ENCODE measurements at regions not wholly inside any gene's neighbourhood (a gene's known extent, or its start where the extent isn't known, plus 50 kb on each side); places are given as distances from the start of the nearest gene placed in this dataset.
"Not testable (repeated sequence)": the region's sequence is repeated elsewhere in the genome, so short reads cannot be mapped to it uniquely, and the experiment has no call there.

- DNase-seq (ENCODE audit: low spot score): no peak
These were observed 660.6 kb upstream of the CHD1 start for GRCh38 chr5:99589424-99589823.

GRCh38 chr5:99587983-99588382 is 659.2 kb upstream of the CHD1 start:
- DNase-seq (ENCODE audit: low spot score): no peak

DNA sequence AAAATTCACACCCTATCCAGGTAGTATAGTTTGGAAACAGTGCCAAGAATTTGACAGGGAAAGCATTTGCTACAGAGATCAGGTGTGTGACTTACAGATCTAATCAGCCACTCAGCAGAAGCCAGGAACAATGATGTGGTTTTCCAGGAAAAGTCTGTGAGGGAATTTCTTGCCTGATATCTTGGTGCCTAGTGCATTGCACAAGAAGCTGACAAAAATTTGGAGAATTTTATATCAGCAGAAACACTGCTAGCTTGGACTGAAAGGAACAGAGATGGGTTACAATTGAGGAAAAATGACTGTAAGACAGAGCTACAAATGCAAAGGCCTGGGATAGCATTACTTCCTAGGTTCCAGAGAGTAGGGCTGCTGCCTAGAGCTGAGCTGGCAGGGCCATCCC is 658.1 kb upstream of the CHD1 start:
- no peak for DNase-seq (ENCODE audit: low spot score)

GRCh38 chr5:99581204-99581603 is 652.4 kb upstream of the CHD1 start:
- not testable (repeated sequence) for DNase-seq (ENCODE audit: low spot score)

GRCh38 chr5:99562937-99563627 is 634.3 kb upstream of the CHD1 start:
- DNase-seq (ENCODE audit: low spot score): not testable (repeated sequence)

DNA sequence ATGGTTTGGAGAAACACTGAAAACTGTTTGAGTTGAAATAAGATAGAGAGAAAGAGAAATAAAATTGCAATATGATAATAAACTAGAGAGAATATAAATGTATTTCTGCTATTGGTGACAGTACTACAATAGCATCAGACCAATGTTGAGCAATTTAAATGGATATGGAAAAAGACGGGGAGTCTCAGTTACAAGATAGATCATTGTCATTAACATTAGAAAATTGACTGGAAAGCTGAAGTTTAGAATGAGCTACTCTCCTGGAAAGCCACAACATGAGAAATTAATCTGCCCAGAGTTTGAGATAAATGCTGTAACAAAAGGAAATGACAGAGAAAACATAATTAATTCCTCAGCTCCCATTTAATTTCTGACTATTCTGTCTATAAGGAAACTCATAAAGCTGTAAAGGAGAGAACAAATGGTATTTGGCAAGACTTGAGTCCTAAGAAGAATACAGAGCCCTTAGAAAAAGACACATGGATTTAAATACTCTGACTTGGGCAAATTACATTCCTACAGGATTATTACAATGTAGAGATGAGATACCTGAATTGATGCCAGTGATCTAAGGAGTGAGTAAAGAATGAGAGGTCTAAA is 624.5 kb upstream of the CHD1 start:
- DNase-seq (ENCODE audit: low spot score): no peak

GRCh38 chr5:99544356-99544755 is 615.5 kb upstream of the CHD1 start:
- no peak for DNase-seq (ENCODE audit: low spot score)

GRCh38 chr5:99543841-99544240 is 615.0 kb upstream of the CHD1 start:
- no peak for DNase-seq (ENCODE audit: low spot score)

DNA sequence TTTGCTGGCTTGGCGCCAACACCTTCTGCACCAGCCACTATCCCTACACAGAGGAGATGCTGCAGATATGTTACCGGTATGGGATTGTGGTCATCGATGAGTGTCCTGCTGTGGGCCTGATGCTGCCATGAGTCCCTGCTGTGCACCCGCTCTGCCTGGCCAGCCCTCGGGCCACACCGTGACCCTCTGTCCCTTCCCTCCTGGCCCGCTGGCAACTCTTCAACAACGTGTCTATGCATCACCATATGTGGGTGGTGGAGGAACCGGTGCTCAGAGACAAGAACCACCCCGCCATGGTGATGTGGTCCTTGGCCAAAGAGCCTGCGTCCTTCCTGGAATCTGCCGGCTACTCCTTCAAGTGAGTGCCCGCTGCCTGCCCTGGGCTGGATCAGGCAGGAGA is 605.4 kb upstream of the CHD1 start:
- not testable (repeated sequence) for DNase-seq (ENCODE audit: low spot score)

DNA sequence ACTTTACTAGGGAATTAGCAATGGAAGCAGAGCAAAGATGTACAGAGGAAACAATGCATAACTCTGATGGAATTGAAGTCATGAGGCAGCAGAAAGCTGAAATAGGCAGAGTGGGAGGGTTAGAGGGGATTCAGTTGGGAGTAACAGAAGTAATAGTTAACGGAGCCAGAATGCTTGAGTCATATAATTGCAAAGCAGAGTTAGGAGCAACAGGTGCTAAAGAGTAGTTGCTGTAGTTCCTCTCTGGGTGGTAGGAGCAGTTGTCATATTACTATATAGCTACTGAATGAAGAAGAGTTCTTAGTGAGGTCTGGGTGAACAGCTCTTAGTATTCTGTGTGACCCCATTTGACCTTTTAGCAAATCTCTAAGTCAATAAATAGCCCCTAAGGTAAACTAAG is 592.9 kb upstream of the CHD1 start:
- not testable (repeated sequence) for DNase-seq (ENCODE audit: low spot score)

- DNase-seq (ENCODE audit: low spot score): not testable (repeated sequence)
These were observed 587.2 kb upstream of the CHD1 start for GRCh38 chr5:99515864-99516490.

- not testable (repeated sequence) for DNase-seq (ENCODE audit: low spot score)
These were observed 581.5 kb upstream of the CHD1 start for GRCh38 chr5:99510237-99510866.

- DNase-seq (ENCODE audit: low spot score): not testable (repeated sequence)
These were observed 580.3 kb upstream of the CHD1 start for GRCh38 chr5:99509064-99509463.

DNA sequence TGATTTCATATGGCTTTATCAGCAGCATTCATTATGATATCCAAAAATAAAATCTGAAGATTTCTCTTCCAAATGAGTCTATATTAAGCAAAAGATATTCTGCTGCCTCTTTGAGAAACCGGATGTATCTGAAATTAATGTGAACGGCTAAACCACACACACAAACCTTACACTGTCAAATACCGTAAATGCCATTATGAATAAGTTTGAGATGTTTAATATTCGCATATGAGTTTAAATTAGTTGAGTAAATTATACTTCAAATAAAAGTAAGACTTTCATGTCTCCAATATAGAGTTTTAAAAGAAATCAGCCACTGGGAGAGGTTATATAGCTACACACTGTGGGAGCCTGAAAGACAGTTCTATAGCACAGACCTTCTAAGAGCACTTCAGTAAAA is 566.6 kb upstream of the CHD1 start:
- not testable (repeated sequence) for DNase-seq (ENCODE audit: low spot score)

- DNase-seq (ENCODE audit: low spot score): not testable (repeated sequence)
These were observed 549.6 kb upstream of the CHD1 start for GRCh38 chr5:99478450-99478849.

GRCh38 chr5:99473328-99473727 is 544.5 kb upstream of the CHD1 start:
- DNase-seq (ENCODE audit: low spot score): not testable (repeated sequence)

DNA sequence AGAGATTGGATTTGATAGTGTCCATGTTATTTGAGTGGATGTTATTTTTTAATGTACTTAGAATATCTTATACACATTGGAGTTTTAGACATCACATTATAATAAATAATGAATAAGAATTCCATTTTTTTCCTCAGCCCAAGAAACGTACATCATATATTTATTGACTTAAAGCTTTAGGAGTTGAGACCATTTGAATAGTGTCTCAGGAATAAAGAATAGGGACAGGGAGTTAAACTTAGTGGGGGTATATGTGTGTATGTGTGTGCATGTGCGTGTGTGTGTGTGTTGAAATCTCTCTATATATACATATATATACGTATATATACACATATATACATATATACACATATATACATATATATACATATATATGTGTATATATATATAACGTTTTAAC is 542.9 kb upstream of the CHD1 start:
- not testable (repeated sequence) for DNase-seq (ENCODE audit: low spot score)

DNA sequence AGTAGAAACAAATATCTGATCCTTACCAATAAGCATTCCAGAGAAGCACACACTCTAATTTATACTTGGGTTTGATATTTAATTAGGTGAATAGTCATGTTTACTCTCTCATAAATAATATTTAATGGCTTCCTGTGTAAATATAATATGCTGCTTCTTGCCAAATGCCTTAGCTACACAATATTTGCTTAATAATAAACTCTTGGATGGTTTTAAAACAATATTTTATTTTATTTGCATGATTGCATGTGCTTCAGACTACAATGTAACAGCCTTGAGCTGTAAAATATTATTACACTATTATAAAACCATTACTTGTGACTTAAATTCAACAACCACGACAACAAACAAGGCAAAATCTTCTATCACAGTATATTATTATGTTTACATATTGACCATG is 542.4 kb upstream of the CHD1 start:
- DNase-seq (ENCODE audit: low spot score): not testable (repeated sequence)

GRCh38 chr5:99470636-99471035 is 541.8 kb upstream of the CHD1 start:
- not testable (repeated sequence) for DNase-seq (ENCODE audit: low spot score)

GRCh38 chr5:99460701-99461100 is 531.9 kb upstream of the CHD1 start:
- no peak for DNase-seq (ENCODE audit: low spot score)

DNA sequence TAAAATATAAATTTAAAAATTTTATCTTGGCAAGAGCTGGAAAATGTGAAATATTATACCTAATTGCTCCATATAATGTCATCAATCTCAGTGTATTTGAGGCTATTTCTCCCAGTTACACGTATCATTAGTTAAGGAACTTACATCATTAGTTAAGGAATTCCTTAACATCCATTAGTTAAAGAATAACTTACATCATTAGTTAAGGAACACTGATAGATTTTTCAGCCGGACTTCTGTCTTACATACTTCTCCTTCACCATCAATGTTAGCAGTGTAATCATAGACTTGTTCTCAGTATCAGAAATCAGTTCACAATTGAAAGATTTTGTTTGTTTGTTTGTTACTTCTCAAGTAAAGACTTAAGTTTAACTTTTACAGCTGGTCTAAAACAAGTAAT is 524.4 kb upstream of the CHD1 start:
- no peak for DNase-seq (ENCODE audit: low spot score)

- no peak for DNase-seq (ENCODE audit: low spot score)
These were observed 521.0 kb upstream of the CHD1 start for GRCh38 chr5:99449786-99450185.

GRCh38 chr5:99445805-99446204 is 517.0 kb upstream of the CHD1 start:
- no peak for DNase-seq (ENCODE audit: low spot score)
